H1 (cell line): ENCODE measurements at regions not wholly inside any gene's neighbourhood (a gene's known extent, or its start where the extent isn't known, plus 50 kb on each side); places are given as distances from the start of the nearest gene placed in this dataset.

Experiments used
- ASH2L ChIP-seq: fragments of 200-600, 300-600 bp; sonication (generic); IDR thresholded peaks from one replicate; pipeline ENCODE4 v1.7.1; 2017; ENCODE audit warnings: low read length
- HDAC6 ChIP-seq: IDR thresholded peaks from one replicate; pipeline ENCODE4 v1.7.1; 2012; ENCODE audit warnings: low read depth, mild to moderate bottlenecking, inconsistent platforms, low read length, moderate library complexity
- TF ChIP-seq, protein P1 (sequence below): IDR thresholded peaks from 2 replicates; pipeline ENCODE4 v1.6.1; 2012; ENCODE audit warnings: low read length, inconsistent platforms

GRCh38 chr17:45649796-45650195, 134.3 kb upstream of the CRHR1 start (continued):
- no peak for TF ChIP-seq ASH2L
- no peak for TF ChIP-seq HDAC6
- TF ChIP-seq, protein P1, sequence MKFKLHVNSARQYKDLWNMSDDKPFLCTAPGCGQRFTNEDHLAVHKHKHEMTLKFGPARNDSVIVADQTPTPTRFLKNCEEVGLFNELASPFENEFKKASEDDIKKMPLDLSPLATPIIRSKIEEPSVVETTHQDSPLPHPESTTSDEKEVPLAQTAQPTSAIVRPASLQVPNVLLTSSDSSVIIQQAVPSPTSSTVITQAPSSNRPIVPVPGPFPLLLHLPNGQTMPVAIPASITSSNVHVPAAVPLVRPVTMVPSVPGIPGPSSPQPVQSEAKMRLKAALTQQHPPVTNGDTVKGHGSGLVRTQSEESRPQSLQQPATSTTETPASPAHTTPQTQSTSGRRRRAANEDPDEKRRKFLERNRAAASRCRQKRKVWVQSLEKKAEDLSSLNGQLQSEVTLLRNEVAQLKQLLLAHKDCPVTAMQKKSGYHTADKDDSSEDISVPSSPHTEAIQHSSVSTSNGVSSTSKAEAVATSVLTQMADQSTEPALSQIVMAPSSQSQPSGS, result no peak
